ENCODE measurements at regions not wholly inside any gene's neighbourhood (a gene's known extent, or its start where the extent isn't known, plus 50 kb on each side); places are given as distances from the start of the nearest gene placed in this dataset.
"Not testable (repeated sequence)": the region's sequence is repeated elsewhere in the genome, so short reads cannot be mapped to it uniquely, and the experiment has no call there.

DNA sequence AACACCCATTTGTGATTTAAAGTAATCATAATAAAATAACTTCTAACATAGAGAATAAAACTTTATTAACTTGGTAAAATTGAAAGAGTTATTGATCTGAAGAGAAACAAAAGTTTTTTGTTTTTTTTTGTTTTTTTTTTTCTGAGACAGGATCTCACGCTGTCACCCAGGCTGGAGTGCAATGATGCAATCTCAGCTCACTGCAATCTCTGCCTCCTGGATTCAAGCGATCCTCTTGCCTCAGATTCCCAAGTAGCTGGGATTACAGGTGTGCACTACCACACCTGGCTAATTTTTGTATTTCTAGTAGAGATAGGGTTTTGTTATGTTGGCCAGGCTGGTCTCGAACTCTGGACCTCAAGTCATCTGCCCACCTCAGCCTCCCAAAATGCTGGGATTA lies 116.5 kb upstream of the SPATA31D4 start:
- DNase-seq = not testable (repeated sequence)

DNA sequence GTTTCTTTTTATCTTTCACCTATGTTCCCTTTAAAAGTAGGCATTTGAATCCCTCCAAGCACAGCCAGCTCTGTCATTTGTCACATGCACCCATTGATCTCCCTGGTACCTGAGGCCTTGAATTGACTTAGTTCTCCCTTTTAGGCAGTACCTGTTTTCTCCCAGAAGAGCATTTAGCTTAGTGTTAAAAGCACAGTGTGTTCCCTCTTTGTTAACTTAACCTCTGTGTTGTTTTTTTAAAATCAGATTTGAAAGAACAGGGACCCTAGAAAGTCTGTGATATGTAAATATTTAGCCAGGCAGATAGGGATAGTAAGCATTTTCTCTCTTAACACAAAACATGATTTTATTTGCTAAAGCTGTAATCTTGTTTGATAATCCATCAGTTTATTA lies 113.8 kb upstream of the SPATA31D4 start:
- no peak for DNase-seq

- no peak for DNase-seq
Measured at GRCh38 chr9:81814794-81815464, 113.3 kb upstream of the SPATA31D4 start.

DNA sequence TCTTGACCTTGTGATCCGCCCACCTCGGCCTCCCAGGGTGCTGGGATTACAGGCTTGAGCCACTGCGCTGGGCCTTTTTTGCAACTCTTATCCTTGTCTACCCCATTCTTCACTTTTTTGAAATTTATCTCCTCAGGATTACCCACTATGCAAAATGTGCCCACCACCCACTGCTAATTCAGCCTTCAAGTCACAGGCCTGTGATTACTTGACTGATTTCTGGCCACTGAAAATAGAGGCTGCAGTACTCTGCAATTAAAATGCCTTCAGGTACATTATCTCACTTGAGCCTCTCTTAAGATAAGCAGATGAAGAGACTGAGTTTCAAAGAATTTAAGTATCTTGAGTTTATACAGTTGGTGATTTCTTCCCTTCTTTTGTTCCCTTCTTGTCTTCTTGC lies 112.4 kb upstream of the SPATA31D4 start:
- no peak for DNase-seq

- no peak for DNase-seq
Measured at GRCh38 chr9:81819155-81819554, 109.1 kb upstream of the SPATA31D4 start.

DNA sequence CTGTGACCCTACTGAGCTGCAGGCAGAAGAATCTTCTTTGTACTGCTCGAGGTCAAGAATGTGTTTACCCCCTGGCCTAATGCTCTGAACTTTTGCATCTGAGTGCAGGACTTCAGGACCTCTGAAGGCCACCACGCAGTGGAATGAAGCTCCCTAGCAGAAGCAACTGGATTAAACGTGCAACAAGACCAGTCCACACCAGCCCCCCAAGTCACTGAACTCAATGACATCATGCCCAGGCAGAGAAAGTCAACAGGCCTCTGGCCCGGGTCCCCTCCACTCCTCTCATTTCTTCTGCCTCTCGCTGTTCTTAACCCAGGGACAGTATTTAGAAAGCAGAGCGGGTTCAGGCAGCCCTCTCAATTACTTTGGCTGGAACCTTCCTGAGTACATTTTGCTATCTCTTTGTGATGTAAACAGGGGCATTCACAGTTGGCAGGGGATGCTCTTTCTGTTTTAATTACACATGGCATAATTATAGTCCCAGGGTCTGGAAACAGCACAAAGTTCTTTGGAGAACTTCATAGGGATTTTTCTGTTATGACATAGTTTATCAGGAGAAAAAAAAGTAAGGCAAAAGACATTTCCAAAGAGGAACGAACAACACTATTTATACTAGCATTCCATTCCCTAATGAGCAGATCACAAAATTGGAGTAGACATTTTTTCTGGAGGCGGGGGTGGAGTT lies 108.2 kb upstream of the SPATA31D4 start:
- peak in 1 of 58 donors; percentile 24 for DNase-seq

GRCh38 chr9:81822301-81822865 lies 105.8 kb upstream of the SPATA31D4 start:
- no peak for DNase-seq

- no peak for DNase-seq
Measured at GRCh38 chr9:81822967-81823366, 105.3 kb upstream of the SPATA31D4 start.

- peak in 31 of 58 donors; percentile 1 to 68 (median 28) for DNase-seq
Measured at GRCh38 chr9:81823672-81824554, 104.3 kb upstream of the SPATA31D4 start.

- no peak for DNase-seq
Measured at GRCh38 chr9:81824802-81825730, 103.2 kb upstream of the SPATA31D4 start.

DNA sequence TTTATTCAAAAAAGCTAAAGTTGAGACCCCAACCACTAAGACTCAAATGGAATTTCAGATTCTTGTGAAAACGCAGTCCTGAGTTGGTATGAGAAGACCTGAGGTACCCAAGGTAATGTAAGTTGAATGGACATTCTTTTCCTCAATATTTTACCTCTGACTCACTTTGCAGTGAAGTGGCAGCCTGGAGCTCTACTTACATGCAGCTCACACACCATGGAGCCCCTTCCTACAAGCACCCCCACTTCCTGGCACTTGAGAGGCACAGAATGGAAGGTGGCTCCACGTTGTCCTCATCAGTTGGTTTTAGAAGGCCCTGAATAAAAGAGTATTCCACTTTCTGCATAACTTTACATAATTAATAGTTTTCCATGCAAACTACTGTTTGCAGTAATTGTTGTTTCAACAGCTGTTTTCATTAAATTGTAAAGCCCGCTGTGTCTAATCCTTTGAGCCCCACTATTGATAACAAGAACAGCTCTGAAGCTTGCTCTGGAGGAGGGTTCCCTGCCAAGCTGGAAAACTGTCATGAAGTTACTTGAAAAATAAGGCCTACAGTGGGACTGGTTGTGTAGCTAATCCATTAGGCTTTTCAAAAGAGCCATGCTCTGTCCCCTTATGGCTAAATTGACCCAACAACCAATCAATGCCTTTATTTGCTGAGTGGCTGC lies 102.2 kb upstream of the SPATA31D4 start:
- DNase-seq = peak in 33 of 58 donors; percentile 1 to 85 (median 56)

GRCh38 chr9:81826517-81826906 lies 101.7 kb upstream of the SPATA31D4 start:
- DNase-seq = peak; percentile 19 to 98 (median 87)

- no peak for DNase-seq
Measured at GRCh38 chr9:81827616-81828296, 100.5 kb upstream of the SPATA31D4 start.

DNA sequence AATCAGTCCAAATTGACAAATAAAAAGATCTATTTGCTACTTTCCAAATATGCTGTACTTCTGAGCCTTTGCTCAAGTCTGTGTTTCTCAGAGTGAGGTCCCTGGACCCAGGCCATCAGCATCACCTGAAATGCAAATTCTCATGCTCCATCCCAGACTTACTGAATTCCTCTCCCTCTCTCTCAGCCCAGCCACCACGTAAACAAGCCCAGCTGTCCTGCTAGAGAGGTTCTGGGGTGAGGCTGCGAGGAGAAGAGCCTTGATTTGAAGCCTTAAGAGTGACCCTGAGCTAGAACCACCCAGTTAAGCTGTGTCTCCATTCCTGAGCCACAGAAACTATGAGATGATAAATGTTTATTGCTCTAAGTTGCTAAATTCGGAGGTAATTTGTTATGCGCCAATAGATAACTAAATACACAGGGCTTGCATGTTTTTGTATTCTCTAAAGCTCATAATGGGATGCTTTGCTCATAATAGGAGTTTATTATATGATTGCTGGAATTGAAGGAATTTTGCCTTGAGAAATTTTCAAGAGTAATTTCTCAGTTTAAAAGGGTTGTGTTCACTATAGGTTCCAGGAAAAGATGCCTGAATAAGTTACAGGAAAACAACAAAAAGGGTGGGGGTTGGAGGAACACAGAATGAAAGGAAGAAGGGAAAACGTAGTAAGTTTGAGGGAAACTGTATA lies 98.9 kb upstream of the SPATA31D4 start:
- no peak for DNase-seq

DNA sequence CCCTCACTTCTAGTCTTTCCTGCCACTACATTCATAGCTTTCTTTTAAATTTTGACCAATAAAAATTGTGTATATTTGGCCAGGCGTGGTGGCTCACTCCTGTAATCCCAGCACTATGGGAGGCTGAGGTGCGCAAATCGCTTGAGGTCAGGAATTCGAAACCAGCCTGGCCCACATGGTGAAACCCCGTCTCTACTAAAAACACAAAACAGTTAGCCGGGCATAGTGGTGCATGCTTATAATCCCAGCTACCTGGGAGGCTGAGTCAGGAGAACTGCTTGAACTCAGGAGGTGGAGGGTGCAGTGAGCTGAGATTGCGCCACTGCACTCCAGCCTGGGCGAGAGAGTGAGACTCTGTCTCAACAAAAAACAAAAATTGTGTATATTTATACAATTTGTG lies 97.8 kb upstream of the SPATA31D4 start:
- DNase-seq = not testable (repeated sequence)

- no peak for DNase-seq
Measured at GRCh38 chr9:81832571-81833285, 95.5 kb upstream of the SPATA31D4 start.

DNA sequence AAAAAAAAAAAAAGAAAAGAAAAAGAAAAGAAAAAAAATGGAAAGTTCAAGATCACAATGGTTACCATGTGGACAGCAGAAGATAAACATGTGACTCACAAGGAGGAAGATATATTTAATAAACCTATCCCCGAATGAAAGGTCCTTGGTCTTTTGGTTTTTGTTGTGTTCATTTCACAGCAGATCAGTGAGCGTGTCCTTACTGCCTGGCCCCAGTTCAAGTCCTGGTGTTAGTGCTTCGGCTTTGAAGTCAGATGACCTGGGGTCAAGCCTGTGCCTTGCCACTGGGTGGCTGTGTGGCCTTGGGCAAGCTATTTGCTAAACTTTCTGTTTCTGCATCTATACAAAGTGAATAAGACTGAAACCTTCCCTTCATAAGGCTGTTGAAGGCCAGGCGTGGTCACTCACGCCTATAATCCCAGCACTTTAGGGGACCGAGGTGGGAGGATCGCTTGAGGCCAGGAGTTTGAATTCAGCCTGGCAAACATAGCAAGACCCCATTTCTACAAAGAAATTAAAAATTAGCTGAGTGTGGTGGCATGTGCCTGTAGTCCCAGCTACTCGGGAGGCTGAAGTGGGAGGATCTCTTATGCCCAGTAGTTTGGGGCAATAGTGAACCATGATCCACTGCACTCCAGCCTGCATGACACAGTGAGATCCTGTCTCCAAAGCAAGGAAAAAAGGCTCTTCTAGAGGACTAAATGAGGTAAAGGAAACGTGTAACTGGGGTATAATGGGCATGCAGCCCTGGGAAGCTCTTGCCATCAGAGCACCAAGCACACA lies 94.5 kb upstream of the SPATA31D4 start:
- DNase-seq = no peak
